IMR-90 (cell line): ENCODE measurements at regions not wholly inside any gene's neighbourhood (a gene's known extent, or its start where the extent isn't known, plus 50 kb on each side); places are given as distances from the start of the nearest gene placed in this dataset.

Source experiments
- ATAC-seq: fragments of 200-7000 bp; cut with Tn5 transposase; 2 replicates; pipeline ENCODE4 v1.9.1; 2020; ENCODE audit warnings: low read depth, mild to moderate bottlenecking, moderate library complexity
- BruUV-seq: library from RNA; stranded (reverse); fragments of 400-500 nt; replicated peaks from 2 replicates; lab custom pipeline; 2021; lab: Mats Ljungman, UMichigan
- CTCF ChIA-PET: fragments of 300-600 bp; formaldehyde crosslinking; extraction: SDS; loops from one replicate; lab custom pipeline; 2021; ENCODE audit warnings: antibody characterized with exemption; lab: Yijun Ruan, JAX
- POLR2A ChIA-PET: fragments of 300-600 bp; sonication (Branson Sonifier 250); formaldehyde crosslinking; loops from one replicate; lab custom pipeline; 2022; ENCODE audit warnings: antibody characterized with exemption; ENCODE audit not compliant: unreplicated experiment; lab: Charles Lee
- DNase-seq: peaks from one replicate; pipeline ENCODE4 v3.0.0; 2013
- H2AFZ ChIP-seq: replicated peaks from 2 replicates; pipeline ENCODE3; 2013; ENCODE audit warnings: low read length, mild to moderate bottlenecking; ENCODE audit not compliant: poor library complexity
- H2AK5ac ChIP-seq: 2 replicates; pipeline ENCODE4 v1.6.1; 2013; ENCODE audit warnings: low read depth, low read length, inconsistent platforms
- H2AK9ac ChIP-seq: replicated peaks from 2 replicates; pipeline ENCODE3; 2013; ENCODE audit warnings: mild to moderate bottlenecking, low read depth, low read length, moderate library complexity; ENCODE audit not compliant: poor library complexity
- H2BK120ac ChIP-seq: 2 replicates; pipeline ENCODE4 v1.6.1; 2013; ENCODE audit warnings: low read depth, low read length, inconsistent platforms
- H2BK15ac ChIP-seq: 3 replicates; pipeline ENCODE4 v1.6.1; 2013; ENCODE audit warnings: low read depth, low read length, inconsistent platforms
- H2BK20ac ChIP-seq: 2 replicates; pipeline ENCODE4 v1.6.1; 2013; ENCODE audit warnings: low read depth, mild to moderate bottlenecking, inconsistent platforms, low read length, moderate library complexity
- H2BK5ac ChIP-seq: 2 replicates; pipeline ENCODE4 v1.6.1; 2013; ENCODE audit warnings: mild to moderate bottlenecking, low read depth, low read length, inconsistent platforms; ENCODE audit not compliant: poor library complexity, severe bottlenecking
- H3K14ac ChIP-seq: replicated peaks from 2 replicates; pipeline ENCODE4 v1.6.1; 2013; ENCODE audit warnings: low read depth, low read length, inconsistent platforms
- H3K18ac ChIP-seq: 2 replicates; pipeline ENCODE4 v1.6.1; 2013; ENCODE audit warnings: low read depth, low read length, control low read depth
- H3K23ac ChIP-seq: 2 replicates; pipeline ENCODE4 v1.6.1; 2013; ENCODE audit warnings: low read depth, low read length, inconsistent platforms
- H3K27ac ChIP-seq: 2 replicates; pipeline ENCODE4 v1.5.1; 2013; ENCODE audit warnings: mild to moderate bottlenecking, control low read depth, low read length; ENCODE audit not compliant: insufficient read depth
- H3K27me3 ChIP-seq: 2 replicates; pipeline ENCODE4 v1.6.1; 2013; ENCODE audit warnings: low read length; ENCODE audit not compliant: control insufficient read depth, insufficient read depth
- H3K36me3 ChIP-seq: 2 replicates; pipeline ENCODE4 v1.6.1; 2013; ENCODE audit warnings: low read length, mixed read lengths; ENCODE audit not compliant: control insufficient read depth, insufficient read depth
- H3K4ac ChIP-seq: 2 replicates; pipeline ENCODE4 v1.6.1; 2013; ENCODE audit warnings: low read depth, low read length, inconsistent platforms
- H3K4me1 ChIP-seq: 2 replicates; pipeline ENCODE4 v1.6.1; 2013; ENCODE audit warnings: low read length, mixed read lengths; ENCODE audit not compliant: control insufficient read depth, insufficient read depth
- H3K4me2 ChIP-seq: 2 replicates; pipeline ENCODE4 v1.6.1; 2013; ENCODE audit warnings: low read depth, mild to moderate bottlenecking, control low read depth, low read length, moderate library complexity
- H3K4me3 ChIP-seq: 2 replicates; pipeline ENCODE4 v1.5.1; 2013; ENCODE audit warnings: low read depth, mild to moderate bottlenecking, control low read depth, low read length, moderate library complexity; ENCODE audit not compliant: insufficient read depth
- H3K56ac ChIP-seq: 2 replicates; pipeline ENCODE4 v1.6.1; 2013; ENCODE audit warnings: low read length, inconsistent platforms; ENCODE audit not compliant: insufficient read depth; ENCODE audit errors: extremely low read depth
- H3K79me1 ChIP-seq, 2 experiments: 2 replicates each; pipeline ENCODE4 v1.6.1; 2013; ENCODE audit warnings: low read length in 2 of 2, inconsistent platforms in 1 of 2, low read depth in 1 of 2
- H3K9ac ChIP-seq: 2 replicates; pipeline ENCODE4 v1.6.1; 2013; ENCODE audit warnings: low read depth, low read length, control low read depth
- H3K9me1 ChIP-seq: 2 replicates; pipeline ENCODE4 v1.6.1; 2013; ENCODE audit warnings: low read length, inconsistent platforms; ENCODE audit not compliant: insufficient read depth
- H3K9me3 ChIP-seq: 2 replicates; pipeline ENCODE4 v1.6.1; 2013; ENCODE audit warnings: low read length; ENCODE audit not compliant: control insufficient read depth, insufficient read depth
- H4K20me1 ChIP-seq: 2 replicates; pipeline ENCODE4 v1.6.1; 2013; ENCODE audit warnings: low read length, inconsistent platforms; ENCODE audit not compliant: insufficient read depth
- H4K5ac ChIP-seq: 2 replicates; pipeline ENCODE4 v1.6.1; 2013; ENCODE audit warnings: mild to moderate bottlenecking, low read depth, low read length, control low read depth
- H4K8ac ChIP-seq, 2 experiments: 2 replicates each; pipeline ENCODE4 v1.6.1; 2013; ENCODE audit warnings: low read depth in 2 of 2, low read length in 2 of 2, control low read depth in 1 of 2, inconsistent platforms in 1 of 2
- H4K91ac ChIP-seq: 2 replicates; pipeline ENCODE4 v1.6.1; 2013; ENCODE audit warnings: low read depth, low read length, inconsistent platforms; ENCODE audit not compliant: insufficient read depth
- BHLHE40 ChIP-seq: fragments of 150-350 bp; IDR thresholded peaks from 2 replicates; pipeline ENCODE4 v1.6.1; 2016; ENCODE audit warnings: mild to moderate bottlenecking, low read depth, low read length
- CTCF ChIP-seq: conservative IDR thresholded peaks from 2 replicates; pipeline ENCODE4 v1.5.1; 2012; ENCODE audit warnings: mild to moderate bottlenecking, low read depth, low read length, improper control_type of control experiment
- MAFK ChIP-seq: IDR thresholded peaks from 2 replicates; pipeline ENCODE4 v1.6.1; 2012; ENCODE audit warnings: low read depth, low read length, improper control_type of control experiment
- POLR2A ChIP-seq: IDR thresholded peaks from 2 replicates; pipeline ENCODE4 v1.6.1; 2012; ENCODE audit warnings: mild to moderate bottlenecking, low read depth, low read length
- RCOR1 ChIP-seq: IDR thresholded peaks from 2 replicates; pipeline ENCODE4 v1.6.1; 2012; ENCODE audit warnings: mild to moderate bottlenecking, low read length, improper control_type of control experiment; ENCODE audit not compliant: insufficient replicate concordance
- RFX5 ChIP-seq: IDR thresholded peaks from 2 replicates; pipeline ENCODE4 v1.8.0; 2012; ENCODE audit warnings: low read depth, mild to moderate bottlenecking, low read length, moderate library complexity
- WGBS, 2 experiments: methylation state at CpG; one replicate each; pipeline versions ENCODE4 v1.1.5 to v1.1.7; 2013; ENCODE audit warnings: missing lambda C conversion rate in 2 of 2; ENCODE audit not compliant: insufficient read length in 1 of 2; ENCODE audit errors: extremely low coverage in 2 of 2; 5-methylcytosine and 5-hydroxymethylcytosine counted together
- dilution Hi-C: fragments of 300-500 bp; cut with HindIII; formaldehyde crosslinking; loops from one replicate; pipeline ENCODE4 v1.14.3; 2018; ENCODE audit warnings: low sequenced_read_pairs; ENCODE audit not compliant: unreplicated experiment
- in situ Hi-C: fragments of 300-500 bp; cut with MboI; formaldehyde crosslinking; loops from 3 replicates; pipeline ENCODE4 v1.14.3; 2019; ENCODE audit warnings: low sequenced_read_pairs, inconsistent platforms, mixed read lengths
- intact Hi-C: fragments of 100-400 bp; cut with micrococcal nuclease; formaldehyde crosslinking; loops from 2 replicates; pipeline ENCODE4 v1.10.0; 2022
- TF ChIP-seq, protein P1 (sequence below): fragments of 150-350 bp; IDR thresholded peaks from 2 replicates; pipeline ENCODE4 v1.6.1; 2017; ENCODE audit warnings: mild to moderate bottlenecking, antibody characterized with exemption, low read length, low read depth

DNA sequence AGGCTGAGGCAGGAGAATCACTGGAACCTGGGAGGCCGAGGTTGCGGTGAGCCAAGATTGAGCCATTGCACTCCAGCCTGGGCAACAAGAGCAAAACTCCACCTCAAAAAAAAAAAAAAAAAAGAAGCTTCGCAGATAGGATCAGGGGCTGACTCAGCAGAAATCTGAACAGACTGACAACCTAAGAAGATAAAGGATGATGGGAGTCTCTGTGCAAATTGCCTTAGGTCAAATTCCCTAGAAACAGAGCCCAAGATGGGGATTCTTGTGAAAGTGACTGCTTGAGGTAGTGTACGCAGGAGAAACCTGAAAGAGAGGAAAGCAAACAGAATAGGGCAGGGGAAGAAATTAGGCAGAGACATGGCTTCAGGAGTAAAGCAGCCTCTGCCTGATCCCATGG, 160.8 kb upstream of the LRIG1 start:
- Histone ChIP-seq H4K8ac (no peak overlapping the region), H2BK20ac (no peak overlapping the region), H3K4me3 (no peak overlapping the region), H3K56ac (no peak overlapping the region), H3K18ac (no peak overlapping the region), H3K27ac (no peak overlapping the region), H4K5ac (no peak overlapping the region), H2AFZ (no peak overlapping the region), H2AK9ac (no peak overlapping the region), H2BK120ac (no peak overlapping the region), H3K9me1 (no peaks in the 10 kb centered on the region), H2BK15ac (no peak overlapping the region), H3K27me3 (peaks cover 2% of the 10 kb centered on the region; the same call in 1 of the 2 replicates), H4K20me1 (no peaks in the 10 kb centered on the region), H3K9ac (no peak overlapping the region), H3K14ac (no peak overlapping the region), H2AK5ac (no peak overlapping the region), H3K79me1 (no peaks in the 10 kb centered on the region), H4K91ac (no peak overlapping the region), H3K4me1 (no peaks in the 10 kb centered on the region), H3K9me3 (no peaks in the 10 kb centered on the region), H3K4ac (no peak overlapping the region), H3K36me3 (no peaks in the 10 kb centered on the region), H3K23ac (no peak overlapping the region), H3K4me2 (no peak overlapping the region), H2BK5ac (no peak overlapping the region)
- DNase-seq (no peak), ATAC-seq (no peak)
- dilution Hi-C loops (no loop called here), intact Hi-C loops (no loop called here), in situ Hi-C loops (no loop called here)
- ChIA-PET CTCF (no interaction called here), POLR2A (no interaction called here)
- BruUV-seq = no TSS peak
- TF ChIP-seq RCOR1 = no peak
- TF ChIP-seq RFX5 = no peak
- peak; percentile 87 for TF ChIP-seq MAFK
- no peak for TF ChIP-seq BHLHE40
- TF ChIP-seq CTCF = no peak
- no peak for TF ChIP-seq POLR2A
- TF ChIP-seq, protein P1, sequence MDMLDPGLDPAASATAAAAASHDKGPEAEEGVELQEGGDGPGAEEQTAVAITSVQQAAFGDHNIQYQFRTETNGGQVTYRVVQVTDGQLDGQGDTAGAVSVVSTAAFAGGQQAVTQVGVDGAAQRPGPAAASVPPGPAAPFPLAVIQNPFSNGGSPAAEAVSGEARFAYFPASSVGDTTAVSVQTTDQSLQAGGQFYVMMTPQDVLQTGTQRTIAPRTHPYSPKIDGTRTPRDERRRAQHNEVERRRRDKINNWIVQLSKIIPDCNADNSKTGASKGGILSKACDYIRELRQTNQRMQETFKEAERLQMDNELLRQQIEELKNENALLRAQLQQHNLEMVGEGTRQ = no peak
- WGBS, 2 experiments = no CpG with 5 or more reads among the region's 4 CpGs
